ENCODE measurements at regions not wholly inside any gene's neighbourhood (a gene's known extent, or its start where the extent isn't known, plus 50 kb on each side); places are given as distances from the start of the nearest gene placed in this dataset.

- no peaks in the 10 kb centered on the region for H3K36me3 ChIP-seq
- DNase-seq = no peak
- H3K4me1 ChIP-seq = no peaks in the 10 kb centered on the region
- no peaks in the 10 kb centered on the region for H3K27me3 ChIP-seq
- no peak overlapping the region for H3K4me3 ChIP-seq (ENCODE audit: low read depth, low read length)
- H3K9me3 ChIP-seq = no peaks in the 10 kb centered on the region
- TF ChIP-seq CTCF (IDR thresholded peaks at IDR 0.05; ENCODE audit: low read depth, low read length) = no peak
Observed at GRCh38 chr2:173605994-173606393, 251.3 kb downstream of the CDCA7 start.

GRCh38 chr2:173606619-173607248 is 252.1 kb downstream of the CDCA7 start:
- H3K27me3 ChIP-seq = no peaks in the 10 kb centered on the region
- no peak for TF ChIP-seq CTCF (IDR thresholded peaks at IDR 0.05; ENCODE audit: low read depth, low read length)
- H3K4me3 ChIP-seq (ENCODE audit: low read depth, low read length) = no peak overlapping the region
- H3K36me3 ChIP-seq = no peaks in the 10 kb centered on the region
- no peaks in the 10 kb centered on the region for H3K9me3 ChIP-seq
- no peak for DNase-seq
- no peaks in the 10 kb centered on the region for H3K4me1 ChIP-seq

- no peaks in the 10 kb centered on the region for H3K4me1 ChIP-seq
- no peak overlapping the region for H3K4me3 ChIP-seq (ENCODE audit: low read depth, low read length)
- TF ChIP-seq CTCF (IDR thresholded peaks at IDR 0.05; ENCODE audit: low read depth, low read length) = no peak
- H3K27me3 ChIP-seq = 0 out of 2 replicates have a peak, but pooled peaks cover 3% of the 10 kb centered on the region
- H3K9me3 ChIP-seq = no peaks in the 10 kb centered on the region
- DNase-seq = no peak
- H3K36me3 ChIP-seq = no peaks in the 10 kb centered on the region
Observed at GRCh38 chr2:173607606-173608311, 253.1 kb downstream of the CDCA7 start.

GRCh38 chr2:173611121-173611520 is 256.4 kb downstream of the CDCA7 start:
- peaks cover 9% of the 10 kb centered on the region; the same call in 1 of the 2 replicates for H3K27me3 ChIP-seq
- H3K4me1 ChIP-seq = no peaks in the 10 kb centered on the region
- no peak for DNase-seq
- no peak for TF ChIP-seq CTCF (IDR thresholded peaks at IDR 0.05; ENCODE audit: low read depth, low read length)
- no peaks in the 10 kb centered on the region for H3K9me3 ChIP-seq
- no peak overlapping the region for H3K4me3 ChIP-seq (ENCODE audit: low read depth, low read length)
- no peaks in the 10 kb centered on the region for H3K36me3 ChIP-seq

- H3K4me1 ChIP-seq = no peaks in the 10 kb centered on the region
- TF ChIP-seq CTCF (IDR thresholded peaks at IDR 0.05; ENCODE audit: low read depth, low read length) = no peak
- H3K27me3 ChIP-seq = peaks cover 12% of the 10 kb centered on the region; the same call in 1 of the 2 replicates
- H3K9me3 ChIP-seq = no peaks in the 10 kb centered on the region
- H3K36me3 ChIP-seq = no peaks in the 10 kb centered on the region
- H3K4me3 ChIP-seq (ENCODE audit: low read depth, low read length) = no peak overlapping the region
- no peak for DNase-seq
Observed at GRCh38 chr2:173612354-173612753, 257.7 kb downstream of the CDCA7 start.

- Histone ChIP-seq H3K36me3 (no peaks in the 10 kb centered on the region), H3K27me3 (peaks cover 12% of the 10 kb centered on the region; the same call in 1 of the 2 replicates), H3K4me3 (ENCODE audit: low read depth, low read length) (no peak overlapping the region), H3K9me3 (no peaks in the 10 kb centered on the region), H3K4me1 (no peaks in the 10 kb centered on the region)
- DNase-seq = no peak
- TF ChIP-seq CTCF (IDR thresholded peaks at IDR 0.05; ENCODE audit: low read depth, low read length) = no peak
Observed at GRCh38 chr2:173613386-173613785, 258.7 kb downstream of the CDCA7 start.
